SKM-1 (cell line): ENCODE measurements at regions not wholly inside any gene's neighbourhood (a gene's known extent, or its start where the extent isn't known, plus 50 kb on each side); places are given as distances from the start of the nearest gene placed in this dataset.

Experiments
- DNase-seq: peaks from one replicate; lab custom pipeline; 2025; ENCODE audit not compliant: unreplicated experiment; lab: John Stamatoyannopoulos, UW

GRCh38 chr2:6444514-6444913 is 421.2 kb downstream of the CMPK2 start:
- no peak for DNase-seq

- no peak for DNase-seq
Observed at GRCh38 chr2:6445156-6445555, 420.6 kb downstream of the CMPK2 start.

- DNase-seq, result no peak
Observed at GRCh38 chr2:6446938-6447608, 418.6 kb downstream of the CMPK2 start.

- no peak for DNase-seq
Observed at GRCh38 chr2:6448893-6449292, 416.8 kb downstream of the CMPK2 start.

GRCh38 chr2:6449343-6449742 is 416.4 kb downstream of the CMPK2 start:
- DNase-seq, result no peak

- DNase-seq, result no peak
Observed at GRCh38 chr2:6452702-6453481, 412.8 kb downstream of the CMPK2 start.

- no peak for DNase-seq
Observed at GRCh38 chr2:6454286-6454990, 411.3 kb downstream of the CMPK2 start.

GRCh38 chr2:6459138-6459537 is 406.6 kb downstream of the CMPK2 start:
- no peak for DNase-seq

- DNase-seq, result no peak
Observed at GRCh38 chr2:6470518-6470917, 395.2 kb downstream of the CMPK2 start.

GRCh38 chr2:6471419-6471818 is 394.3 kb downstream of the CMPK2 start:
- DNase-seq, result no peak

GRCh38 chr2:6474161-6475140 is 391.3 kb downstream of the CMPK2 start:
- no peak for DNase-seq

GRCh38 chr2:6475155-6475940 is 390.4 kb downstream of the CMPK2 start:
- DNase-seq, result no peak

GRCh38 chr2:6480514-6480913 is 385.2 kb downstream of the CMPK2 start:
- no peak for DNase-seq

GRCh38 chr2:6482256-6482655 is 383.5 kb downstream of the CMPK2 start:
- no peak for DNase-seq

- DNase-seq, result no peak
Observed at GRCh38 chr2:6487765-6488164, 377.9 kb downstream of the CMPK2 start.

- no peak for DNase-seq
Observed at GRCh38 chr2:6492573-6492972, 373.1 kb downstream of the CMPK2 start.

- no peak for DNase-seq
Observed at GRCh38 chr2:6493266-6493665, 372.4 kb downstream of the CMPK2 start.

- DNase-seq, result no peak
Observed at GRCh38 chr2:6493669-6494068, 372.0 kb downstream of the CMPK2 start.

- no peak for DNase-seq
Observed at GRCh38 chr2:6495466-6495865, 370.2 kb downstream of the CMPK2 start.

GRCh38 chr2:6496376-6496775 is 369.3 kb downstream of the CMPK2 start:
- DNase-seq, result no peak
